Gastroesophageal sphincter (tissue), 4 donors: ENCODE measurements at regions not wholly inside any gene's neighbourhood (a gene's known extent, or its start where the extent isn't known, plus 50 kb on each side); places are given as distances from the start of the nearest gene placed in this dataset.

Source experiments
- ATAC-seq: fragments of 150-250 bp; one replicate; pipeline ENCODE4 v1.9.1; 2016; ENCODE audit warnings: mild to moderate bottlenecking, moderate library complexity
- H3K27ac ChIP-seq, 4 donors: fragments of 200-600 bp; sonication (generic) in 3 of 4; 1 replicate in 3 of 4; 2 replicates in 1 of 4; pipeline ENCODE4 v1.5.1; 2016 to 2019
- H3K27me3 ChIP-seq: fragments of 200-600 bp; sonication (generic); one replicate; pipeline ENCODE4 v1.5.1; 2019
- H3K36me3 ChIP-seq, 2 donors: fragments of 200-600 bp; sonication (generic); one replicate each; pipeline ENCODE4 v1.5.1; 2019; ENCODE audit warnings: control low read depth in 1 of 2
- H3K4me1 ChIP-seq, 3 donors: fragments of 200-600 bp; sonication (generic); 1 replicate in 2 of 3; 2 replicates in 1 of 3; pipeline ENCODE4 v1.5.1; 2016 to 2019; ENCODE audit warnings: control low read depth in 2 of 3
- H3K4me3 ChIP-seq, 2 donors: fragments of 200-600 bp; sonication (generic); one replicate each; pipeline ENCODE4 v1.5.1; 2019; ENCODE audit warnings: mild to moderate bottlenecking in 1 of 2, moderate library complexity in 1 of 2
- H3K9me3 ChIP-seq, 3 donors: fragments of 200-600 bp; sonication (generic); one replicate each; pipeline ENCODE4 v1.5.1; 2017 to 2019; ENCODE audit warnings: control low read depth in 2 of 3
- CTCF ChIP-seq, 4 experiments: fragments of 200-600 bp in 2 of 4; fragments of 450-650 bp in 2 of 4; sonication (generic) in 1 of 4; IDR thresholded peaks; one replicate each; pipeline ENCODE4 v1.5.1; 2017 to 2019; ENCODE audit warnings: antibody characterized with exemption in 4 of 4, mild to moderate bottlenecking in 2 of 4, moderate library complexity in 2 of 4
- EP300 ChIP-seq: sonication (generic); formaldehyde crosslinking; IDR thresholded peaks from one replicate; pipeline ENCODE4 v1.6.1; 2017; ENCODE audit warnings: antibody characterized with exemption, mild to moderate bottlenecking
- POLR2A ChIP-seq, 2 donors: fragments of 450-650 bp; IDR thresholded peaks; one replicate each; pipeline ENCODE4 v1.6.1; 2017; ENCODE audit warnings: antibody characterized with exemption in 2 of 2, mild to moderate bottlenecking in 2 of 2, moderate library complexity in 1 of 2
- POLR2AphosphoS5 ChIP-seq: sonication (generic); formaldehyde crosslinking; IDR thresholded peaks from one replicate; pipeline ENCODE4 v1.6.1; 2017; ENCODE audit warnings: antibody characterized with exemption
- WGBS, 2 donors: methylation state at CpG; one replicate each; pipeline ENCODE4 v1.1.5; 2018; ENCODE audit warnings: low coverage in 1 of 2; 5-methylcytosine and 5-hydroxymethylcytosine counted together

- H3K36me3 ChIP-seq = no peaks in the 10 kb centered on the region
- no peak for ATAC-seq
- H3K4me3 ChIP-seq = no peak overlapping the region
- no peak for TF ChIP-seq CTCF (IDR thresholded peaks at IDR 0.05)
- no peak for TF ChIP-seq POLR2AphosphoS5
- no peak for TF ChIP-seq EP300
- TF ChIP-seq POLR2A (IDR thresholded peaks at IDR 0.05) = no peak
- WGBS, 2 donors = 63% methylated on average over 2 of the region's 2 CpGs; no CpG with 5 or more reads in 1 of the 2 donors
- peaks cover 0 to 4% (median 0%) of the 10 kb centered on the region in 3 donors for H3K4me1 ChIP-seq
- no peaks in the 10 kb centered on the region for H3K27me3 ChIP-seq
- H3K27ac ChIP-seq = no peak overlapping the region
- no peaks in the 10 kb centered on the region for H3K9me3 ChIP-seq
These were observed 741.0 kb downstream of the MCTP2 start for GRCh38 chr15:94972314-94972713.

- Histone ChIP-seq H3K4me3 (no peak overlapping the region), H3K36me3 (no peaks in the 10 kb centered on the region), H3K27ac (no peak overlapping the region), H3K27me3 (no peaks in the 10 kb centered on the region), H3K4me1 (no peaks in the 10 kb centered on the region), H3K9me3 (peaks cover 0 to 18% (median 0%) of the 10 kb centered on the region in 3 donors)
- no peak for TF ChIP-seq POLR2AphosphoS5
- TF ChIP-seq CTCF (IDR thresholded peaks at IDR 0.05) = no peak
- TF ChIP-seq POLR2A (IDR thresholded peaks at IDR 0.05) = no peak
- TF ChIP-seq EP300 = no peak
- whole genome bisulfite sequencing, 2 donors = 75 to 80% methylated on average over 1 of the region's 1 CpG
- ATAC-seq = no peak
These were observed 755.7 kb downstream of the MCTP2 start for GRCh38 chr15:94987085-94987484.

GRCh38 chr15:94991718-94992117 is 760.4 kb downstream of the MCTP2 start:
- no peak for ATAC-seq
- WGBS, 2 donors = 86 to 91% methylated on average over 5 to 8 of the region's 8 CpGs

GRCh38 chr15:95009635-95010034 is 778.3 kb downstream of the MCTP2 start:
- H3K4me3 ChIP-seq = no peak overlapping the region
- no peaks in the 10 kb centered on the region for H3K9me3 ChIP-seq
- 76 to 100% methylated on average over 1 of the region's 1 CpG for WGBS, 2 donors
- H3K27me3 ChIP-seq = no peaks in the 10 kb centered on the region
- TF ChIP-seq CTCF (IDR thresholded peaks at IDR 0.05) (no peak), POLR2A (IDR thresholded peaks at IDR 0.05) (no peak), EP300 (no peak), POLR2AphosphoS5 (no peak)
- no peaks in the 10 kb centered on the region for H3K36me3 ChIP-seq
- H3K27ac ChIP-seq = no peak overlapping the region
- H3K4me1 ChIP-seq = no peaks in the 10 kb centered on the region
- no peak for ATAC-seq

More at GRCh38 chr15:94991718-94992117, 760.4 kb downstream of the MCTP2 start:
- Histone ChIP-seq H3K36me3 (no peaks in the 10 kb centered on the region), H3K4me3 (no peak overlapping the region), H3K27ac (no peak overlapping the region), H3K4me1 (no peaks in the 10 kb centered on the region), H3K27me3 (no peaks in the 10 kb centered on the region), H3K9me3 (peaks cover 0 to 13% (median 0%) of the 10 kb centered on the region in 3 donors)
- TF ChIP-seq CTCF (IDR thresholded peaks at IDR 0.05) (no peak), POLR2A (IDR thresholded peaks at IDR 0.05) (no peak), POLR2AphosphoS5 (no peak), EP300 (no peak)

GRCh38 chr15:95013381-95013780 is 782.0 kb downstream of the MCTP2 start:
- H3K27me3 ChIP-seq = no peaks in the 10 kb centered on the region
- peaks cover 0 to 23% (median 0%) of the 10 kb centered on the region in 3 donors for H3K4me1 ChIP-seq
- no peak for TF ChIP-seq CTCF (IDR thresholded peaks at IDR 0.05)
- no peaks in the 10 kb centered on the region for H3K36me3 ChIP-seq
- no peak for ATAC-seq
- no peak overlapping the region for H3K4me3 ChIP-seq
- H3K27ac ChIP-seq = no peak overlapping the region
- H3K9me3 ChIP-seq = no peaks in the 10 kb centered on the region
